KG1 (cell line): ENCODE measurements at regions not wholly inside any gene's neighbourhood (a gene's known extent, or its start where the extent isn't known, plus 50 kb on each side); places are given as distances from the start of the nearest gene placed in this dataset.
A peak's percentile ranks its signal among the peaks of the same experiment; 100 is the strongest.
"Not testable (repeated sequence)": the region's sequence is repeated elsewhere in the genome, so short reads cannot be mapped to it uniquely, and the experiment has no call there.

Source experiments
- DNase-seq: peaks from one replicate; lab custom pipeline; 2025; lab: John Stamatoyannopoulos, UW

DNA sequence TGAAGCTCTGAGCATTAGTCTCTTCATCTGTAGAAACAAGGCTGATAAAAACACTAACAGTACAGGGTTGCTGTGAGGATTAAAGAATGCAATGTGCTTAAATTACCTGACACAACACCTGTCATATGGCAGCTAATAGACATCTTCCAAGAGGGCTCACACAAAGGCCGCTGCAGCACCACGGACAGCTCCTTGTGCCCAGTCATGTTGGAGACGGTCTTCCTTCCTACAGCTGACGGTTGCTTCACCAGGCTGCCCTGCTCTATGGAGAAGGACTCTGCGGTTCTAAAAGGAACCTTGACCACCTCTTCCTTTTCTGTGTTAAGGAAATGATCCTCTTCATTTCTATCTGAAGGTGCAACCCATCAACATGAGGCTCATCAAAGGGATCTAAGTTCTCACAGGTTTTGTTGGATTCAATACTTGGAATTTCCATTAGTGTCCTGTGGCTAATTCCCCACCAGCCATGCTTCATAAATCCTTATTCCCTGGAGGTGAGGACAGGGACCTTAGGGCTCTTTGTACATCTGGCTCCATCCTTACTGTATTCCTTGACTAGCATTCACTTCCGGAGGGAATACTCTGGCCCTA lies 138.9 kb upstream of the CES5A start:
- peak; percentile 37 for DNase-seq

DNA sequence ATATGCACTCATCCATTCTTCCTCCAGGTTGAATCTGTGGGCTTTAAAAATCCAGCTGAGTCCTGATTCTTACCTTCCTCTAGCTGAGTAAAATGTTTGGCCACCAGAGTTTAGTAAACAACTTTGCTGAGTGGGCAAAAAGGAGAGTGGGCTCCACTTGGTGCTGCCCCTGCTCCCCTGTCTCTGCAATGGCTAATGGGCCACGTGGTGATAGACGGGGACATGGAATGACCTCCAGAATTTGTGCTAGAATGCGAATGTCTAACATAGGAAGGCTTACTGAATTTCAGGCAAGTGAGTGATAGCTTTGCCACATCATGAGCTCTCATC lies 137.3 kb upstream of the CES5A start:
- no peak for DNase-seq

DNA sequence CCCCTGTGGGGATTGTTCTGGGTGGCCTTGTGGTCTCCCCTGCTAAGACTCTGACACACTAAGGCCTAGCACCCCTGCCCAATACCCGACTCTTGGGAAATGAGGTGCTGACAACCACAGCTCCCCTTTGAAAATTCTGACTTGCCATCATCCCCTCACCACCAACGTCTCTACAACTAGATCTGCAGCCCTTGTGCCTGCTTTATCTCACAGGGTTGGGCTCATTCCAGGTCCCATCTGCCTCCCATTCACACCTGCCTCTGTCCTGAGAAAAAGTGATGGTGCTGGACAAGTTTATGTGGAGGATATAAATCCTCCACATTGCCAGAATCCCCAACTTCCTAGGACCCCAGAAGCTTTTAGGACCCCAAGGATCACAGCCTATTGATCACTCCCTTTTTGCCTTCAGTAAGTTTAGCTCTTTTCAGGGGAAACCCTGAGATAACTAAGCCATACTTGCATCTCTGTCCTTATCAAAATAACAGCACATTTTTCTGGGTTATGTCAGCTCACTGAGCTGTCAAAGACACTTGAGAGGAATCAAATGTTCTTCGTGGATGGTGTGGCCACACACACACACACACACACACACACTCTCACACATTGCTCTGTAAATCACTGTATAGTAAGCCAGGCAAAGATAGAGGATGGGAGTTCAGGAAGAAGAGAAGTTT lies 136.8 kb upstream of the CES5A start:
- no peak for DNase-seq

DNA sequence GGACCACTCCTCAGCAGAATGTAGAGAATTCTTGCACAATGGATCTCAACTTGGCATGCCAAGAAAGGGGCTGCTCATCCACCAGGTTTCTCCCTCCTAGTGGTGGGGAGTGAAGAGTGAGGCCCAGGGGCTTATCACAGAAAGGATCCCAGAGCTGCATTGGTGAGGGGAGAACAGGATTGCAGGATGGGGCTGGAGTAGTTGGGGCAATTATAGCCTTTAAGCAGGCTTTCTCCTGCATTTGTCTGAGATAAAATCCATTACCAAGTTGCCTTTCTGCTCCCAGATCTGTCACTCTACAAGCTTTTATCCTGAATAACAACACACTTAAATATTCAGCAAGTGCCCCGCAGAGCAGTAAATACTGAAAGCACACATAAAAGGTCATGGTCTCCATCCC lies 130.8 kb upstream of the CES5A start:
- DNase-seq, result no peak

DNA sequence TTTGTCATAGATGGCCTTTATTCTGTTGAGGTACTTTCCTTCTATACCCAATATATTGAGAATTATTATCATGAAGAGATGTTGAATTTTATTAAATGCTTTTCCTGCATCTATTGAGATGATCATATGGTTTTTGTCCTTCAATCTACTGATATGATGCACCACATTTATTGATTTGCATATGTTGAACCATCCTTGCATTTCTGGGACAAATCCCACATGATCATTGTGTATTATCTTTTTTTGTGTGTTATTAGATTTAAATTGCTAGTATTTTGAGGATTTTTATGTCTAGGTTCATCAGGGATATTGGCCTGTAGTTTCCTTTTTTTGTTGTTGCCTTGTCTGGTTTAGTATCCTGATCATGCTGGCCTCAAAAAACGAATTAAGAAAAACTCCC lies 124.5 kb upstream of the CES5A start:
- no peak for DNase-seq

DNA sequence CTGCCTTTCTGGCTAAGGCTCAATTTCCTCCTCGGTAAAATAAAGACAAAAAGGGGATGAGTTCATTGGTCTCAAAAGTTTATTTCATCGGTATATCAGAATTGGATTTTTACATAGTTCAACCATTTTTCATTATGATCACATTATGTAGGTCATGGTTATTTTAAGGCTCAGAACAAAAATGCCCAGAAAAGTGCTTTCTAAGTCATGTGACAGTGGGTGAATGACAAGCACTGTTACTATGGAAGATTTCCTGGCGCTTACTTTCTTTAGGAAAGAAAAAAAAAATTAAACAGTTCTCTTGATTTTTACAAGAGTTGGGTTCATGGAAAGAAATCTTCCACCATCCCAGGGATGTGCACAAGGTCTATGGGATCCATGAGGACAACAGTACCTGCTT lies 117.9 kb upstream of the CES5A start:
- no peak for DNase-seq

DNA sequence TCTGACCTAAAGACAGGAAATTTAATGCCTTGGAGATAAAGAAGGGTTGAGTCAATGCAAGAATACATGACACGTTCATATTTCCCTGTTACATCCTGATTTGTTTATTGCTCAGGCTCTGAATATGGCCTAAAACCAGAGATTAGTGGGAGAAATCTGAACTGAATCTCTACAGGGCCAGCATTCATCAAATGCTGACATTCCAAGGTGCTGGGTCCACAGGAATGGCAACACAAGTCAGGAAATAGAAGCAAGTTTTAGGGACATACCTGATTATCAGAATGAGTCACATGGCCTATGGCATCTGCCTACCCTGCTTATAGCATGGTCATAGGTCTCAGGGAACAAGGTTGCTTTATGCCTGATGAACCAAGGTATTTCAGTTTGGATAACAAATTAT lies 117.4 kb upstream of the CES5A start:
- DNase-seq, result no peak

DNA sequence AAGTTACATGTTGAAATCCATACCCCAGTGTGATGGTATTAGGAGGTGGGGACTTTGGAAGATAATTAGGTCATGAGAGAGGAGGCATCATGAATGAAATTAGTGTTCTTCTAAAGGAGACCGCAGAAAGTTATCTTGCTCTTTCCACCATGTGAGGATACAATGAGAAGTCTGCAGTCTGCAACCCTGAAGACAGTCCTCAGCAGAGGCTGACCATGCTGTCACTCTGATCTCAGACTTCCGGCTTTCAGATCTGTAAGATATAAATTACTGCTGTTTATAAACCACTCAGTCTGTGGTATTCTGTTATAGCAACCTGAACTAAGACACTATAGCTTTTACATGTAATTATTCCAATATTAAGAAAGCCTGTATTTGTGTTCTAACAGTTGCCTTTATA lies 116.7 kb upstream of the CES5A start:
- no peak for DNase-seq

DNA sequence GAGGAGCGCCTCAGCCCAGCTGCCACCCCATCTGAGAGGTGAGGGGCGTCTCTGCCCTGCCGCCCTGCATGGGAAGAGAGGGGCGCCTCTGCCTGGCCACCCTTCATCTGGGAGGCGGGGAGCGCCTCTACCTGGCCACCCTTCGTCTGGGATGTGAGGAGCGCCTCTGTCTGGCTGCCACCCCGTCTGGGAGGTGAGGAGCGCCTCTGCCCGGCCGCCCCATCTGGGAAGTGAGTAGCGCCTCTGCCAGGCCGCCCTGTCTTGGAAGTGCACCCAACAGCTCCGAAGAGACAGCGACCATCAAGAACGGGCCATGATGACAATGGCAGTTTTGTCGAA lies 114.4 kb upstream of the CES5A start:
- DNase-seq, result no peak

DNA sequence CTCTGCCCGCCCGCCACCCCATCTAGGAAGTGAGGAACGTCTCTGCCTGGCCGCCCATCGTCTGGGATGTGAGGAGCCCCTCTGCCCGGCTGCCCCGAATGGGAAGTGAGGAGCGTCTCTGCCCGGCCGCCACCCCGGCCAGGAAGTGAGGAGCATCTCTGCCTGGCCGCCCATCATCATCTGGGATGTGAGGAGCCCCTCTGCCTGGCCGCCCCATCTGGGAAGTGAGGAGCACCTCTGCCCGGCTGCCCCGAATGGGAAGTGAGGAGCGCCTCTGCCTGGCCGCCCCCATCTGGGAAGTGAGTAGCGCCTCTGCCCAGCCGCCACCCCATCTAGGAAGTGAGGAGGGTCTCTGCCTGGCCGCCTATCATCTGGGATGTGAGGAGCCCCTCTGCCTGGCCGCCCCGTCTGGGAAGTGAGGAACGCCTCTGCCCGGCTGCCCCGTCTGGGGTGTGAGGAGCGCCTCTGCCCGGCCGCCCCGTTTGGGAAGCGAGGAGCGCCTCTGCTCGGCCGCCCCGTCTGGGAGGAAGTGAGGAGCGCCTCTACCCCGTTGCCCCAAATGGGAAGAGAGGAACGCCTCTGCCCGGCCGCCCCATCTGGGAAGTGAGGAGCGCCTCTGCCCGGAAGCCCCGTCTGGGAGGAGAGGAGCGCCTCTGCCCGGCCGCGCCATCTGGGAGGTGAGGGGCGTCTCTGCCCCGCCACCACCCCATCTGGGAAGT lies 113.8 kb upstream of the CES5A start:
- DNase-seq, result not testable (repeated sequence)

DNA sequence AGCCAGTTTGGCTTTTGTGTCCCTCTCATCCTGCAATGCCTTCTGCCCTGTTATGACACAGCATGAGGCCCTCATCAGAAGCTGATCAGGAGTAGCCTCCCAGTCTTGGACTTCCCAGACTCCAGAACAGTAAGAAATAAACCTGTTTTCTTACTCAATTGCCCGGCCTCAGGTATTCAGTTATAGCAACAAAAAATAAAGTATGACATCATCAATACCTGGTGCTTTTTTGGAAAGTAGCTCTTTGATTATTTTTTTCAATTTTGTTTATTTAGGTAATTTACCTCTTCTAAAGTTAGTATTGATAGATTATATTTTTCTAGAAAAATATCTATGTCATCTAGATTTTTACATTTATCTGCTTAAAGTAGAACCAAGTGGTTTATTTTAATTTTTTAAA lies 112.8 kb upstream of the CES5A start:
- DNase-seq, result no peak

DNA sequence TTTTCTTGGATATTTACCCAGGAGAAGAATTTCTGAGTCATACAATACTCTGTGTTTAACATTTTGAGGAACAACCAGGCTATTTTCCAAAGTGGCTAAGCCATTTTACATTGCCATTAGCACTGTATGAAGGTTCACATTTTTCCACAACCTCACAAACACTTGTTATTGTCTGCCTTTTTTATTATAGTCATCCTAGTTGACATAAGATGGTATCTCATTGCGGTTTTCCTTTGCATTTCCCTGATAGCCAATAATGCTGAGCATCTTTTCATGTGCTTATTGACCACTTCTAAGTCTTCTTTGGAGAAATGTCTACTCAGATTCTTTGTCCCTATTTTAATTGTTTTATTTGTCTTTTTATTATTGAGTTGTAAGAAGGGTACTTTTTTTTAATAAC lies 107.4 kb upstream of the CES5A start:
- no peak for DNase-seq

DNA sequence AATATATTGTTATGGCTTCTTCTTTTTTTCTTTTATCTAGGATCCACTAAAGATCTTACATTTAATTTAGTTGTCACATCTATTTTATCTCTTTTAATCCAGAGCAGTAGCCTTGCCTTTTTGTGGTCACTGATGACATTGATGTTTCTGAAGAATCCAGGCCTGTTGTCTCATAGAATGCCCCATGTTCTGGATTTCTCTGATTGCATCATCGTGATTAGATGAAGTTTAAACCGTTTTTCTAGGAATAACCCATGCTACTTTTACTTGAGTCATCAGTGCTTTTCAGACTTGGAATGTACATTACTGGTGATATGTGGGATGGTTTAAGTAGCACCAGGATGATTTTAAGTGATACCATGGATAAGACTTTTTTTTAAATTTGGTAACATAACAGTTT lies 106.4 kb upstream of the CES5A start:
- DNase-seq, result no peak

DNA sequence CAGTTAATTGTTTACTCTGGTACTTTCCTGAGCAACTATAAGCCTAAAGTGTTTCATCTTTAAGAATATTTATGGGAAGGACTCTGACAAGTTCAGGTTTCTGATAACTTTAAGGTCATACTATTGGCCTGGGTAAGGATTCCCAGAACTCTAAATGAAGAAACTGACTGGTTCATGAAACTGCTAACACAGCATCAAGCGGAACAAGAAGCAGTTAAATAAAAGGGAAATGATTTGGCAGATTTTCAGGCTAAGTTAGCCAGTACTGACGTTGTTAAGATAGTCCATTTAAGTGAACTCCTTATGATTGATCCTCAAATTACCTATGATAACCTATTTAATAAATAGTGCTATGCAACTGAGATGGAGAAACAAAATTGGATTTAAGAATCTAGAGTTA lies 101.6 kb upstream of the CES5A start:
- DNase-seq, result no peak

DNA sequence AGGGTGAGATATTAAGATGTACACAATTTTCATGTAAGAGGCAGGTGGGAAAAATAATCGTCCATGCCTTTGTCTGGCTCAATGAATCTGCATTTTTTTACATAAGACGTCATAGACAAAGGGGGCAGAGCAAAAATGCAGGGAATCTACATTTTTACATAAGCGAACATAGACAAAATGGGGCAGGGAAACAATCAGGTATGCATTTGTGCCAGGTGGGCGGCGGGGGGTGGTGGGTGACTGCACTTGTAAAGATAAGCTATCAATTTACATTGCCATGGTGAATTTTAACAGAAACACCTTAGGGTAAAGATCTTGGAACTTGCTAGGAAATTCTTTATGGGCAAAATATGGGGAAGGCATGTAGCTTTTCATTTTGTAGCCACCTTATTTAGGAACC lies 96.3 kb upstream of the CES5A start:
- DNase-seq, result no peak

DNA sequence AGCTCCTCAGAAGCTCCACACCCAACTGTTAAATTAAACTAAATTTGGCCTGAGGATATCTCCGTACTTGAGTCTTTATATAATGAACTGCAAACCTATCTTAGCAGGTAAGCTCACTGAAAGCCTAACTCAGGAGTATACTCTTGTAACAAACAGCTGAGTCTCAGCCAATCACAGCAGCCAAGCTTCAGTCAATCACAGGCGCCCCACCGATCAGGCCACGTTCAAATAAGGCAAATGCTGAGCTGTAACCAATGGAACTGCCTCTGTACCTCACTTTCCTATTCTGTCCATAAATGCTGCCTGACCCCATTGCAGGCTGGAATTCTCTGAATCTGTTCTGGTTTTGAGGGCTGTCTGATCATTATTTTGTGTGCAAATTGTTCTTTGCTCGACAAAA lies 93.0 kb upstream of the CES5A start:
- DNase-seq, result no peak

DNA sequence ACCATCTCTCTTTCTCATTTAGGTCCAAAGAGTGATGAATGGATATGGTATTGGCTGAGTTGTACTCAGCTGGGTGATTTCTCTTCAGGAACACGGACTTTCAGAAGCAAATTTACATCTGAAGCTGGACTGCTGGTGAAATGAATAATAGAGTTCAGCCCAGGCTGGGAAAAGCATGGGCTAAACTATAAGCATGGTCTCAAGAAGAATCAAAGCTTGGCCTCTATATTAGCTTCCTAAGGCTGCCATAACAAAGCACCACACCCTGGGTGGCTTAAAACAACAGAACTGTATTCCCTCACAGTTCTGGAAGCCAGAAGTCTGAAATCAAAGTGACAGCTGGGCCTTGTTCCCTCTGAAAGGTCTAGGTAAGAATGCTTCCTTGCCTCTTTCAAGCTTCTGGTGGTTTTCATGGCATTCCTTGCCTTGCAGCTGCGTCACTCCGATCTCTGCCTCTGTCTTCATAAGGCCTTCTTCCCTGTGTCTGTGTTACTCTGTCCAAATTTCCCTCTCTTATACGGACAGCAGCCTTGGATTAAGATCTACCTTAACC lies 89.8 kb upstream of the CES5A start:
- no peak for DNase-seq

DNA sequence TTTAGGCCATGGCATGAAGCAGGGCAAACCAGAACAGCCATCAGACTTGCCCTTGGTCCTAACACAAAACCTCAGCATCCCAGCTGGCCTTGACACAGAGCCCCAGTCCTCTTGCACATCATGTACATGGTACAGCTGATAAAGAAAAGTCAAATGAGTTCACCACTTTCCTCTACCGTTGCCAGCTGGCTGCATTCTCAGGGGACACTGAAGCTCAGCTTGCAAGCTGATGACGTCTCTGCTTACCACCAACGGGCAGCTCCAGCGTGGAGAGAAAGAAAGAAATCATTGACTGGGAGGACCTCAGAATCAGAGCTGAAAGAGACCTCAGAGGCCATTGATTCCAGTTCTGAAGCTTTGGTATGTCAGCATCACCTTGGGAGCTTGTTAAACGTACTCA lies 80.7 kb upstream of the CES5A start:
- DNase-seq, result no peak

DNA sequence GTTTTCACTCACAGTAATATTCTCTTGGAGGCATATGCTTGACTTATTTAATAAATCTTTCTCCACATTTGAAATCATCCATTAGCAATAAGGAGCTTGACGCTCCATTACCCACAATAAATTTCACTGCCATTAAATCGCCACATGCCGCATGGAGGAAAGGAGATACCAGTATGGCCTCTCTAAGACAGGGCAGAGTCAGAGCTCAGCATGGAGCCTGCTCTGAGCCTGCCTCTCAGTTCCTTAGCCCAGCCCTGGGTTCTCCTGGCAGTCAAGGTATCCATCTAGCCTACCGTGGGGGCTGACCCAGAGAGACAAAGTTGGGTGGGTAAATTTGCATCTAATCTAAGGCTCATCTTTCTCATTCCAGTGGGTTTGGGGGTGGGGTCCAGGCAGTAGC lies 80.3 kb upstream of the CES5A start:
- no peak for DNase-seq

DNA sequence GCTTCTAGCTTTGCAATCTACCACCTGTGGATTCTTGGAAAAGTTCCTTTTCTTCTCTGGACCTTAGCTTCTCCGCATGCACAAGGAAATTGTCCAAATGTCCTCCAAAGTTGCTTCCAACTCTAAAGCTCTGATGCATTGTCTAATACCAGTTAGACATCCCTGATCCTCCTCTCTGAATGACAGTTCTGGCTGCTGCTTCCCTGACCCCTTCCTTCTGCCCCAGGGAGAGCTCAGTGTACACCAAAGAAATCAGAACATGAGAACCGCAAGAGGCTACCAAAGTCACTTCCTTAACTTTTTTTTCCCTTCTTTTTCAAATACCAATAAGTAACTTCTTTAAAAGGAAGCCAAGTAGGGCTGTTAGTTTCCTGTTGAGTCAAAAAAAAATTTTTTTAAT lies 79.7 kb upstream of the CES5A start:
- no peak for DNase-seq

DNA sequence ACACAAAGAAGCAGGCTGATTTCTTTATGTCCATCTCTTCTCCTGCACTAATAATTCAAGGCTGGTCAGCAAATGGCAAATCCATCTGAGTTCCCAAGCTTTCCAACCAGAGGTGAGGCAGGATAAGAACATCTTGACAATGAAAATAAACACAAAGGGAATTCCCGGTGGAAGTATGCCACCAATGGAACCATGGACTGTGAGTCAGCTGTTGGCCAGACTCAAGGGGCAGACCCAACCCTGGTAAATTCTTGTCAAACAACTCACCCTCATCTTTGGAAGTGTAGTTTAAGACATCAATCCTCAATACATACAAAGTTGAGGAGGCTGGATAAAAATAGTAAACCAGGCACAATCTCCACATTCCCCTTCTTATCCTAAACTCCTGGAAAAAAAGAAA lies 74.3 kb upstream of the CES5A start:
- DNase-seq, result no peak

DNA sequence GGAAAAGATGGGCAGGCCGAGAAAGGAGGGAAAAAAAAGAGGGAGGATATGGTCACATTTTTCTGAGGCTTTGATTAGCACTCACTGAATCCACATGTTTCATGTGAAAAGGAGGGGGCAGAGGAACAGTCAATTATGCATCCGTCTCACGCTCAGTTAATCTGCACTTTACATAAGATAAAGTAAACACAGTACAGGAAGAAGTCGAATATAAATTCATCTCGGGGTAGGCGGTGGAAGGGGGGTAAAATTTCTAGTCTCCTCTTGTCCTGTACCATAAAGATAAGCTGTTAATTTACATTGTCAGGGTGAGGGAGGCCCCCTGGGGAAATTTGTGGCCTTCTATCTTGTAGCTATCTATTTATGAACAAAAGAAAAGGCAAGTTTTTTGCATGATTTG lies 73.1 kb upstream of the CES5A start:
- no peak for DNase-seq

DNA sequence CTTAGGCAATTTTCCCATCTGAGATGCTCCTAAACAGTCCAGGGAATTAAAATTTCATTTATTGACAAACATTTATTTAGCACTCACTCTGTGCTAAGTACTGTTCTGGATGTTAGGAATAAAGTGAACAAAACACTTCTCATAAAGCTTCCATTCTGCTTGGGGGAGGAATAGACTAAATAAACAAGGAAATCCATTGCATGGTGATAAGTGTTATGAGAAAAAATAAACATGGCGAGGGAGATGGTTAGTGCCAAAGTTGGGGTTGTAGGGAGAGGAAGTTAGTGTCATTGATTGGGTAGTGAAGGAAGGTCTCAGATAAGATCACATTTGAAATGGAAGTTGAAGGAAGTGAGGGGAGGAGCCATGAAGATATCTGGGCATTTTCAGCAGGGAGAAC lies 72.2 kb upstream of the CES5A start:
- DNase-seq, result no peak

DNA sequence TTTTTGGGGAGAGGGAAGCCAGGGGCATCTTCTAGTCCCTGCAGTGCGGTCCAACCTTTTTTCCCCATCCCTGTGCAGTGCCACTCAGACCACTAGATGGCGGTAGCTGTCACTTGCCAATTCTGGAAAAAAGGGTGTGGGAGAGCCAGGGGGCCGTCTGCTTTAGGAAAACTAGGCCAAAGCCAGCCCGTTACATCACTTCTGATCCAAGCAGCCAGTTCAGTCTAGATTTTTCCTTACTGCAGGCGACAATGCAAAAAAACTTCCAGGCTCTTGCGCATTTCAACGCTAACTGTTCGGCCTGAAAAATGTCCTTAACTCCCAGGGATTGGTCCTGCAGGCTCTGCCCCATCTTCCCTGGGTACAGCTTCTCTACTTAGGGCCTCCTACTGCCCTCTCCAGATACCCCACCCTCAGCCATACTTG lies 69.2 kb upstream of the CES5A start:
- no peak for DNase-seq
